Glomerular endothelial cell (primary cell): ENCODE measurements at regions not wholly inside any gene's neighbourhood (a gene's known extent, or its start where the extent isn't known, plus 50 kb on each side); places are given as distances from the start of the nearest gene placed in this dataset.

Experiments
- DNase-seq: peaks from one replicate; pipeline ENCODE4 v3.0.0-alpha.2; 2011; ENCODE audit warnings: low read depth, low spot score; ENCODE audit errors: extremely low read depth

GRCh38 chr15:95409626-95410310 lies 920.7 kb upstream of the NR2F2 start:
- DNase-seq, result no peak

GRCh38 chr15:95410757-95411156 lies 919.7 kb upstream of the NR2F2 start:
- no peak for DNase-seq

- no peak for DNase-seq
These were observed 913.9 kb upstream of the NR2F2 start for GRCh38 chr15:95416576-95416975.

GRCh38 chr15:95417761-95418160 lies 912.7 kb upstream of the NR2F2 start:
- no peak for DNase-seq

GRCh38 chr15:95422255-95422654 lies 908.2 kb upstream of the NR2F2 start:
- DNase-seq, result no peak

GRCh38 chr15:95425859-95426258 lies 904.6 kb upstream of the NR2F2 start:
- DNase-seq, result no peak

GRCh38 chr15:95429345-95429744 lies 901.2 kb upstream of the NR2F2 start:
- no peak for DNase-seq

GRCh38 chr15:95431518-95431917 lies 899.0 kb upstream of the NR2F2 start:
- DNase-seq, result no peak

GRCh38 chr15:95432878-95433405 lies 897.6 kb upstream of the NR2F2 start:
- DNase-seq, result no peak

GRCh38 chr15:95439922-95440376 lies 890.6 kb upstream of the NR2F2 start:
- DNase-seq, result no peak

GRCh38 chr15:95440712-95441111 lies 889.8 kb upstream of the NR2F2 start:
- no peak for DNase-seq

GRCh38 chr15:95442107-95442719 lies 888.3 kb upstream of the NR2F2 start:
- no peak for DNase-seq

- no peak for DNase-seq
These were observed 885.6 kb upstream of the NR2F2 start for GRCh38 chr15:95444860-95445259.

GRCh38 chr15:95446854-95447253 lies 883.6 kb upstream of the NR2F2 start:
- no peak for DNase-seq

- no peak for DNase-seq
These were observed 883.0 kb upstream of the NR2F2 start for GRCh38 chr15:95447486-95447885.

GRCh38 chr15:95448531-95449229 lies 881.8 kb upstream of the NR2F2 start:
- DNase-seq, result no peak

- DNase-seq, result no peak
These were observed 881.3 kb upstream of the NR2F2 start for GRCh38 chr15:95449230-95449628.

- no peak for DNase-seq
These were observed 880.1 kb upstream of the NR2F2 start for GRCh38 chr15:95450413-95450812.

GRCh38 chr15:95451938-95452337 lies 878.6 kb upstream of the NR2F2 start:
- DNase-seq, result no peak

GRCh38 chr15:95454403-95455262 lies 875.9 kb upstream of the NR2F2 start:
- no peak for DNase-seq

- no peak for DNase-seq
These were observed 873.0 kb upstream of the NR2F2 start for GRCh38 chr15:95457520-95457919.
